Common myeloid progenitor, CD34-positive (primary cell): ENCODE measurements at regions not wholly inside any gene's neighbourhood (a gene's known extent, or its start where the extent isn't known, plus 50 kb on each side); places are given as distances from the start of the nearest gene placed in this dataset.
A peak's percentile ranks its signal among the peaks of the same experiment; 100 is the strongest.

ENCODE experiments used
- CTCF ChIA-PET: fragments of 350-600 bp; sonication (Branson Sonifier 250); formaldehyde crosslinking; loops from one replicate; lab custom pipeline; 2021; ENCODE audit warnings: antibody characterized with exemption; lab: Charles Lee
- POLR2A ChIA-PET: fragments of 350-600 bp; sonication (Branson Sonifier 250); formaldehyde crosslinking; loops from one replicate; lab custom pipeline; 2021; ENCODE audit warnings: antibody characterized with exemption; lab: Charles Lee
- DNase-seq, 3 donors: peaks; one replicate each; pipeline versions ENCODE4 v3.0.0 to v3.0.0-alpha.2; 2013
- H3K27ac ChIP-seq, 2 experiments: 1 replicate in 1 of 2; 2 replicates in 1 of 2; pipeline ENCODE4 v1.7.0; 2013; ENCODE audit warnings: inconsistent platforms in 2 of 2, low read length in 2 of 2, mild to moderate bottlenecking in 2 of 2, low read depth in 1 of 2, moderate library complexity in 1 of 2; ENCODE audit not compliant: severe bottlenecking in 2 of 2, insufficient read depth in 1 of 2, poor library complexity in 1 of 2
- H3K27me3 ChIP-seq, 5 experiments: replicated peaks in 2 of 5; 1 replicate in 3 of 5; 2 replicates in 2 of 5; pipeline versions ENCODE4 v1.6.1 to v1.7.0; 2013; ENCODE audit warnings: low read length in 4 of 5, mild to moderate bottlenecking in 2 of 5, moderate library complexity in 2 of 5, inconsistent platforms in 1 of 5; ENCODE audit not compliant: insufficient read depth in 5 of 5, control insufficient read depth in 4 of 5
- H3K36me3 ChIP-seq, 4 experiments: 1 replicate in 2 of 4; 2 replicates in 2 of 4; pipeline versions ENCODE4 v1.6.1 to v1.7.0; 2013; ENCODE audit warnings: low read length in 3 of 4, control low read depth in 1 of 4, mild to moderate bottlenecking in 1 of 4; ENCODE audit not compliant: control insufficient read depth in 4 of 4, insufficient read depth in 4 of 4
- H3K4me1 ChIP-seq, 4 experiments: 1 replicate in 3 of 4; 2 replicates in 1 of 4; pipeline versions ENCODE4 v1.6.1 to v1.7.1; 2013; ENCODE audit warnings: low read length in 3 of 4, mild to moderate bottlenecking in 3 of 4, control low read depth in 1 of 4, inconsistent platforms in 1 of 4, moderate library complexity in 1 of 4; ENCODE audit not compliant: control insufficient read depth in 4 of 4, insufficient read depth in 4 of 4; ENCODE audit errors: control extremely low read depth in 1 of 4
- H3K4me3 ChIP-seq, 7 experiments: 1 replicate in 4 of 7; 2 replicates in 3 of 7; pipeline versions ENCODE4 v1.5.1 to v1.7.0; 2013; ENCODE audit warnings: mild to moderate bottlenecking in 7 of 7, low read length in 6 of 7, moderate library complexity in 6 of 7, inconsistent platforms in 2 of 7, low read depth in 2 of 7, control low read depth in 1 of 7; ENCODE audit not compliant: insufficient read depth in 4 of 7, control insufficient read depth in 1 of 7; ENCODE audit errors: extremely low read depth in 1 of 7
- H3K9me3 ChIP-seq, 5 experiments: 1 replicate in 4 of 5; 2 replicates in 1 of 5; pipeline versions ENCODE4 v1.6.1 to v1.7.1; 2013; ENCODE audit warnings: low read length in 4 of 5, mild to moderate bottlenecking in 2 of 5, inconsistent platforms in 1 of 5, low read depth in 1 of 5, moderate library complexity in 1 of 5; ENCODE audit not compliant: control insufficient read depth in 4 of 5, insufficient read depth in 2 of 5; ENCODE audit errors: control extremely low read depth in 1 of 5
- WGBS: methylation state at CpG from one replicate; pipeline ENCODE4 v1.1.5; 2013; ENCODE audit not compliant: insufficient coverage; 5-methylcytosine and 5-hydroxymethylcytosine counted together

GRCh38 chr6:130674604-130675003 lies 152.6 kb upstream of the SMLR1 start:
- DNase-seq: peak in 1 of 3 donors; percentile 28
- ChIA-PET CTCF (no interaction called here), POLR2A (no interaction called here)
- Histone ChIP-seq H3K27ac (no peak overlapping the region), H3K4me3 (no peak overlapping the region), H3K27me3 (no peaks in the 10 kb centered on the region), H3K4me1 (no peaks in the 10 kb centered on the region), H3K36me3 (no peaks in the 10 kb centered on the region), H3K9me3 (peaks cover 0 to 24% (median 3%) of the 10 kb centered on the region in 5 experiments)

- WGBS: 100% methylated on average over 1 of the region's 3 CpGs
- Histone ChIP-seq H3K27me3 (no peaks in the 10 kb centered on the region), H3K27ac (no peak overlapping the region), H3K4me1 (no peaks in the 10 kb centered on the region), H3K4me3 (no peak overlapping the region), H3K9me3 (peaks cover 0 to 25% (median 3%) of the 10 kb centered on the region in 5 experiments), H3K36me3 (no peaks in the 10 kb centered on the region)
- CTCF ChIA-PET: interaction anchor here (1.3 to 1.7 kb wide), 2 partner anchors 11 to 23 kb away, joined by 4 to 5 read pairs; no protein-coding TSS in a partner anchor
- peak; percentile 9 to 66 (median 52) for DNase-seq
- POLR2A ChIA-PET: no interaction called here
Measured at GRCh38 chr6:130675072-130675471, 152.1 kb upstream of the SMLR1 start.

GRCh38 chr6:130676077-130676772 lies 151.0 kb upstream of the SMLR1 start:
- Histone ChIP-seq H3K36me3 (no peaks in the 10 kb centered on the region), H3K9me3 (peaks cover 0 to 25% (median 3%) of the 10 kb centered on the region in 5 experiments), H3K4me3 (no peak overlapping the region), H3K27ac (no peak overlapping the region), H3K27me3 (no peaks in the 10 kb centered on the region), H3K4me1 (no peaks in the 10 kb centered on the region)
- DNase-seq: no peak
- POLR2A ChIA-PET: no interaction called here
- WGBS: 83% methylated on average over 1 of the region's 1 CpG
- CTCF ChIA-PET: interaction anchor here (1.2 to 1.7 kb wide), 3 partner anchors 10 to 22 kb away, joined by 4 to 5 read pairs (median 4); no protein-coding TSS in a partner anchor

- H3K27me3 ChIP-seq: no peaks in the 10 kb centered on the region
- peaks cover 0 to 25% (median 3%) of the 10 kb centered on the region in 5 experiments for H3K9me3 ChIP-seq
- 100% methylated on average over 1 of the region's 1 CpG for WGBS
- ChIA-PET CTCF (interaction anchor here (1.2 to 1.7 kb wide), 3 partner anchors 10 to 21 kb away, joined by 4 to 5 read pairs (median 4); no protein-coding TSS in a partner anchor), POLR2A (no interaction called here)
- H3K4me3 ChIP-seq: no peak overlapping the region
- DNase-seq: no peak
- no peak overlapping the region for H3K27ac ChIP-seq
- no peaks in the 10 kb centered on the region for H3K36me3 ChIP-seq
- no peaks in the 10 kb centered on the region for H3K4me1 ChIP-seq
Measured at GRCh38 chr6:130676773-130677144, 150.4 kb upstream of the SMLR1 start.

GRCh38 chr6:130677312-130677711 lies 149.9 kb upstream of the SMLR1 start:
- ChIA-PET CTCF (interaction anchor here (1.0 kb wide), 1 partner anchor 21 kb away, joined by 3 read pairs; no protein-coding TSS in a partner anchor), POLR2A (no interaction called here)
- H3K27ac ChIP-seq: no peak overlapping the region
- H3K4me3 ChIP-seq: no peak overlapping the region
- DNase-seq: no peak
- H3K4me1 ChIP-seq: no peaks in the 10 kb centered on the region
- no peaks in the 10 kb centered on the region for H3K36me3 ChIP-seq
- H3K9me3 ChIP-seq: peaks cover 0 to 25% (median 3%) of the 10 kb centered on the region in 5 experiments
- no peaks in the 10 kb centered on the region for H3K27me3 ChIP-seq

GRCh38 chr6:130677766-130678165 lies 149.4 kb upstream of the SMLR1 start:
- ChIA-PET CTCF (interaction anchor here (1.0 kb wide), 2 partner anchors 22 to 23 kb away, joined by 3 read pairs; no protein-coding TSS in a partner anchor), POLR2A (no interaction called here)
- Histone ChIP-seq H3K27ac (no peak overlapping the region), H3K36me3 (no peaks in the 10 kb centered on the region), H3K4me3 (no peak overlapping the region), H3K9me3 (peaks cover 0 to 25% (median 3%) of the 10 kb centered on the region in 5 experiments), H3K27me3 (no peaks in the 10 kb centered on the region), H3K4me1 (no peaks in the 10 kb centered on the region)
- DNase-seq: no peak
- no CpG with 5 or more reads among the region's 3 CpGs for WGBS

- no peaks in the 10 kb centered on the region for H3K27me3 ChIP-seq
- DNase-seq: no peak
- no peak overlapping the region for H3K27ac ChIP-seq
- peaks cover 0 to 25% (median 1%) of the 10 kb centered on the region in 5 experiments for H3K9me3 ChIP-seq
- 100% methylated on average over 1 of the region's 2 CpGs for WGBS
- ChIA-PET CTCF (interaction anchor here (1.2 kb wide), 1 partner anchor 18 kb away, joined by 3 read pairs; no protein-coding TSS in a partner anchor), POLR2A (no interaction called here)
- H3K4me1 ChIP-seq: peaks cover 0 to 15% (median 3%) of the 10 kb centered on the region in 4 experiments
- no peak overlapping the region for H3K4me3 ChIP-seq
- no peaks in the 10 kb centered on the region for H3K36me3 ChIP-seq
Measured at GRCh38 chr6:130679684-130680083, 147.5 kb upstream of the SMLR1 start.
